Astrocyte (in vitro differentiated cells and primary cell): ENCODE measurements at regions not wholly inside any gene's neighbourhood (a gene's known extent, or its start where the extent isn't known, plus 50 kb on each side); places are given as distances from the start of the nearest gene placed in this dataset.

Experiments
- CTCF ChIP-seq: IDR thresholded peaks from 2 replicates; pipeline ENCODE4 v1.5.1; 2011; ENCODE audit warnings: low read depth, mild to moderate bottlenecking, inconsistent platforms, low read length, moderate library complexity; ENCODE audit not compliant: insufficient read depth
- EZH2 ChIP-seq: IDR thresholded peaks from 2 replicates; pipeline ENCODE4 v1.6.1; 2012; ENCODE audit warnings: mild to moderate bottlenecking, low read length, inconsistent platforms; ENCODE audit not compliant: insufficient read depth

- no peak for TF ChIP-seq EZH2
- TF ChIP-seq CTCF = no peak
Observed at GRCh38 chr6:90739802-90740201, 152.9 kb upstream of the MAP3K7 start.
